HG02840 (cell line): ENCODE measurements at regions not wholly inside any gene's neighbourhood (a gene's known extent, or its start where the extent isn't known, plus 50 kb on each side); places are given as distances from the start of the nearest gene placed in this dataset.
"Not testable (repeated sequence)": the region's sequence is repeated elsewhere in the genome, so short reads cannot be mapped to it uniquely, and the experiment has no call there.

Experiments
- ATAC-seq: cut with Tn5 transposase; IDR thresholded peaks from one replicate; pipeline ENCODE4 v1.9.1; 2021; ENCODE audit warnings: mild to moderate bottlenecking, moderate library complexity, moderate number of reproducible peaks; ENCODE audit not compliant: unreplicated experiment, low FRiP score

GRCh38 chr1:8230292-8230621, 87.7 kb upstream of the SLC45A1 start:
- ATAC-seq: no peak

- no peak for ATAC-seq
Measured at GRCh38 chr1:8228253-8228652, 89.7 kb upstream of the SLC45A1 start.

- not testable (repeated sequence) for ATAC-seq
Measured at GRCh38 chr1:8227674-8228073, 90.2 kb upstream of the SLC45A1 start.

GRCh38 chr1:8226747-8227146, 91.2 kb upstream of the SLC45A1 start:
- no peak for ATAC-seq

- not testable (repeated sequence) for ATAC-seq
Measured at GRCh38 chr1:8226024-8226423, 91.9 kb upstream of the SLC45A1 start.

GRCh38 chr1:8223526-8223925, 94.4 kb upstream of the SLC45A1 start:
- no peak for ATAC-seq

GRCh38 chr1:8222789-8223188, 95.1 kb upstream of the SLC45A1 start:
- no peak for ATAC-seq

GRCh38 chr1:8219530-8219929, 98.4 kb upstream of the SLC45A1 start:
- no peak for ATAC-seq

- ATAC-seq: no peak
Measured at GRCh38 chr1:8218351-8219092, 99.4 kb upstream of the SLC45A1 start.

- ATAC-seq: no peak
Measured at GRCh38 chr1:8217809-8218208, 100.1 kb upstream of the SLC45A1 start.

GRCh38 chr1:8217011-8217711, 100.8 kb upstream of the SLC45A1 start:
- no peak for ATAC-seq

GRCh38 chr1:8216005-8216404, 101.9 kb upstream of the SLC45A1 start:
- ATAC-seq: no peak

- no peak for ATAC-seq
Measured at GRCh38 chr1:8214501-8215173, 103.3 kb upstream of the SLC45A1 start.

- no peak for ATAC-seq
Measured at GRCh38 chr1:8213676-8214075, 104.2 kb upstream of the SLC45A1 start.

- no peak for ATAC-seq
Measured at GRCh38 chr1:8213136-8213535, 104.8 kb upstream of the SLC45A1 start.

GRCh38 chr1:8212580-8213031, 105.3 kb upstream of the SLC45A1 start:
- ATAC-seq: no peak

- no peak for ATAC-seq
Measured at GRCh38 chr1:8211883-8212579, 105.9 kb upstream of the SLC45A1 start.

GRCh38 chr1:8211251-8211882, 106.5 kb upstream of the SLC45A1 start:
- ATAC-seq: no peak

GRCh38 chr1:8207202-8207601, 110.7 kb upstream of the SLC45A1 start:
- no peak for ATAC-seq

- no peak for ATAC-seq
Measured at GRCh38 chr1:8206391-8206790, 111.5 kb upstream of the SLC45A1 start.
